H4 (cell line): ENCODE measurements at regions not wholly inside any gene's neighbourhood (a gene's known extent, or its start where the extent isn't known, plus 50 kb on each side); places are given as distances from the start of the nearest gene placed in this dataset.
A peak's percentile ranks its signal among the peaks of the same experiment; 100 is the strongest.
"Not testable (repeated sequence)": the region's sequence is repeated elsewhere in the genome, so short reads cannot be mapped to it uniquely, and the experiment has no call there.

Experiments
- DNase-seq: peaks from one replicate; pipeline ENCODE4 v3.0.0-alpha.2; 2015; ENCODE audit warnings: low spot score

- DNase-seq = no peak
Observed at GRCh38 chr21:14826630-14827029, 238.2 kb downstream of the NRIP1 start.

DNA sequence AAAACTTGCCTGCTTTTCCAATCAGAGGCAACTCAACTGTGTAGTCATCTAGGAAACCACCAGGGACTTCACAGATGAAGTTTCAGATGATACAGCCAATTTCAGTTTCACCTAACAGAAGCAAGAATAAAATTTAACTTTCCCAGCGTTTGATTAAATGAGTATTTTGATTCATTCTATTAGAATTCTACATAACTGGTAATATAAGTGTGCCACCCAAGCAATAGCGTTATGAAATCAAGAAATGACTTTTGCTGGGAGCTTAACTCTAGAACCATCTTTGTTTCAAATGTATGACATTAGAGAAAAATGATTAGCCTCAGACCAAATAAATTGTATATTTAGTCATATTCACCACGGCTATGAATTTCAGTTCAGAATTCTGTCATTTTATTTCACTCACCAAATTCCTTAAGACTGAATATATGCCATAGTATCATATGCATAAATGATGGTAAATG lies 239.3 kb downstream of the NRIP1 start:
- DNase-seq = no peak

GRCh38 chr21:14824126-14824525 lies 240.7 kb downstream of the NRIP1 start:
- no peak for DNase-seq

- DNase-seq = no peak
Observed at GRCh38 chr21:14817311-14817710, 247.5 kb downstream of the NRIP1 start.

DNA sequence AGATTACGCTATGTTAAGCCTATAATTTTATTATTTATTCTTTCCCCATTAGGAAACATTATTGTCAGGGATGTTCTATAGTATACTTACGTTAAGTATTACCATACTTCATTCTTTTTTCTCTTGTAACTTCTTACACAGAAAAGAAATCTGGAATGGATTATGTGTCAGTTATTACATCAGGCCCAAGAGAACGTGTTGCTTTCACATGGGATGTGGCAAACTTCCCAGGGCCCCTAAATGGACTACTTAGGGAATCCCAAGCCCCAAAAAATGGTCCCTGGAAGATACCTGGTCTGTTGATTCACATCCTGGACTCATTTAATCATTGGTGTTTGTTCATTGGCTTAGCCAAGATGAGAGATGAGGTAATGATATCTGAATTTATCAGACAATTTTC lies 249.8 kb downstream of the NRIP1 start:
- no peak for DNase-seq

DNA sequence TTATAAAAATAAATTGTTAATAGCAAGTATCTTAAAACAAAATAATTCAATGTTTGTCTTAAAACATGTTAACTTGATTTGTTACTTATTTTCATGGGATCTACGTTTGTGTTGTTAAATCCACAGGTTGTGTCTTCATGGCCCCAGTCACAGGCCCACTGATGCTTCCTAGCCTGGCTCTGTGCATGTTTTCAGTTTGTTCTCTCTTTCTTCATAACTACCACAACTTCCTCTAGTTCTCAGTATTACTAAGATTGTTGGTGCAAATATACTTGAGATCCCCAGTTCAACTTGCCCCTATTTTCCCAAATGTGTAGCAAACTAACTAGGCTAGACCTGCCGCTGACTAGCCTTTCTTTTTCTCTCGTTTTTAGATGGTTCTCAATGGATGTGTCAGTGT lies 250.5 kb downstream of the NRIP1 start:
- no peak for DNase-seq

GRCh38 chr21:14804170-14804569 lies 258.1 kb upstream of the SAMSN1 start:
- not testable (repeated sequence) for DNase-seq

- no peak for DNase-seq
Observed at GRCh38 chr21:14797543-14797942, 251.4 kb upstream of the SAMSN1 start.

- DNase-seq = no peak
Observed at GRCh38 chr21:14787312-14787711, 241.2 kb upstream of the SAMSN1 start.

GRCh38 chr21:14785679-14786078 lies 239.6 kb upstream of the SAMSN1 start:
- no peak for DNase-seq

- DNase-seq = no peak
Observed at GRCh38 chr21:14773777-14774345, 227.7 kb upstream of the SAMSN1 start.

GRCh38 chr21:14771593-14771992 lies 225.5 kb upstream of the SAMSN1 start:
- DNase-seq = no peak

- DNase-seq = no peak
Observed at GRCh38 chr21:14768042-14768441, 221.9 kb upstream of the SAMSN1 start.

- no peak for DNase-seq
Observed at GRCh38 chr21:14767192-14767852, 221.2 kb upstream of the SAMSN1 start.

DNA sequence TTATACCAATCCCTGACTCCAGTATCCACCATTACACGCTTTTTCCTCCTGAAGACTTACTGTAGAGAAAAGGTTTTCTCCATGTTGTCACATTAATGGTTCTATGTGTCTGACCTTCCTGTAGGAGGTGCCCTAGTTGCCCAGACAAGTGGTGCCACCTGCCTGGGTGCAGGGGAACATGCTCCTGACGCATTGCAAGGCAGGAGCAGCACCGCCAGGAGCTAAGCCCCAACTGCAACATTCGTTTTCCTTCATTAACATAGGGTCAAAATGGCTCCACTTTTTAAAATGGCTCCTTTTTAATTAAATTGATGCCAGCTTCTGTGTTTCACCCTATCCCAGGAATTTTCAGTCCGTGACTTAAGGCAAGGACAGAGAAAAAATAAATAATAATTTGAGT lies 220.1 kb upstream of the SAMSN1 start:
- peak; percentile 32 for DNase-seq

DNA sequence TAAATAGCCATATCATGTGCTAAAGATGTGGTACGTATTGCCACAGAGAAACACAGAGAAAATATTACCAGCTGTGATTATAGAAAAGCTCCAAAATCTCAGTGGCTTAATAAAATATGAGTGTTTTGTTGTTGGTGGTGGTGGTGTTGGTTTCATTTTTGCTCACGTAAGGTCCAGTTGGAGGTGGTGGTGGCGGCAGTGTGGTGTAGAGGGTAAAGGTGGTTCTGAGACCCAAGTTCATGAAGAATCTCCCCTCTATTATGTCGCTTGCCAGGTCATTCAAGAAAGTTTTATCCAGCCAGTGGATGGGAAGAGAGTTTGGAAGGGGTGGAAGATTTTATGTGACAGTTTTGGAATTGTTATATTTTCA lies 217.6 kb upstream of the SAMSN1 start:
- DNase-seq = no peak

GRCh38 chr21:14762734-14763694 lies 216.9 kb upstream of the SAMSN1 start:
- DNase-seq = no peak

DNA sequence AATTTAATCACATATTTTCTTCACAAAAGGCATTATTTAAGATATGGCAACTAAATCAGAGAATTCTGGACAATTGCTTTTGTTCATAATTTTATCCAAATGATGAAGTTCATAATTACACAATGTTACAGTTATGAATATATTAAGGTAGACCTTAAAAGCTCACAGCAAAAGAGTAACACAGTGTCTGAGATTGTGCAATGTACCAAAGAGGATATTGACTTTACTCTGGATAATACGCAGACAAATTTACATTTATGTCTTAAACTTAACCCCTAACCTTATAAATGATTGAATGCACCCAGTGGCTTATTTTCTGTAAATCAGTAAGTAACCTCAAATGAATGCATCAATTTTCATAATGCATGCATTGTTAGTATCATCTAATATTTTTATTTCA lies 216.2 kb upstream of the SAMSN1 start:
- DNase-seq = no peak

DNA sequence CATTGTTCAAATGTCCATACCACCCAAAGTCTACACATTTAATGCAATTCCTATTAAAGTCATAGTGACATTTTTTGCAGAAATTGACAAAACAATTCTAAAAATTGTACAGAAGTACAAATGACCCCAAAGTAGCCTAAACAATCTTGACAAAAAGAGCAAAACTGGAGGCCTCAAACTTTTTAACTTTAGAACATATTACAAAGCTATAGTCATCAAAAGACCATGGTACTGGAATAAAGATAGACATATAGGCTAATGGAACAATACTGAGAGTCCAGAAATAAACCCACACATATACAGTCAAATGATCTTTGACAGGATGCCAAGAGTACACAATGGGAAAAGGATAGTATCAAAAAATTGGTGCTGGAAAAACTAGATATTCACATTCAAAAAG lies 213.2 kb upstream of the SAMSN1 start:
- DNase-seq = no peak

- no peak for DNase-seq
Observed at GRCh38 chr21:14758849-14759248, 212.7 kb upstream of the SAMSN1 start.

- DNase-seq = no peak
Observed at GRCh38 chr21:14757533-14758327, 211.6 kb upstream of the SAMSN1 start.

DNA sequence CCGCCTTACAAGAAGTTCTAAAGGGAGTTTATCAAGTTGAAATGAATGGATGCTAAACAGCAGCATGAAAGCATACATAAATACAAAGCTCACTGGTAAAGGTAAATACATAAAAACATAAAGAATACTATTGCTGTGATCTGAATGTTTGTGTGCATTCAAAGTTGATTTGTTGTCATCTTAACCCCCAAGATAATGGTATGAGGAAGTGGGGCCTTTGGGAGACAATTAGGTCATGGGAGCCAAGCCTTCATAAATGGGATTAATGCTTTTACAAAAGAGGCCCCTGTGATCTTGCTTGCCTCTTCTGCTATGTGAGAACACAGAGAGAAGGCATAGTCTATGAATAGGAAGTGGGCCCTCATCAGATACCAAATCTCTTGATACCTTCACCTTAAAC lies 209.0 kb upstream of the SAMSN1 start:
- no peak for DNase-seq
